GM23338 (cell line): ENCODE measurements at regions not wholly inside any gene's neighbourhood (a gene's known extent, or its start where the extent isn't known, plus 50 kb on each side); places are given as distances from the start of the nearest gene placed in this dataset.

ENCODE experiments used
- ATAC-seq: fragments of 200-7000 bp; cut with Tn5 transposase; 3 replicates; pipeline ENCODE4 v1.9.1; 2020
- DNase-seq: peaks from one replicate; pipeline ENCODE4 v3.0.0-alpha.2; 2015; ENCODE audit warnings: low spot score
- H2AFZ ChIP-seq: fragments of 200-600 bp; sonication (generic); 2 replicates; pipeline ENCODE4 v1.8.0; 2016; ENCODE audit warnings: antibody characterized with exemption, mild to moderate bottlenecking, moderate library complexity
- H3F3A ChIP-seq: fragments of 200-600 bp; sonication (generic); replicated peaks from 2 replicates; pipeline ENCODE4 v1.8.0; 2017; ENCODE audit warnings: antibody characterized with exemption, mixed run types, low read depth
- H3K27ac ChIP-seq: fragments of 200-600 bp; sonication (generic); 2 replicates; pipeline ENCODE4 v1.6.1; 2016; ENCODE audit warnings: low read depth
- H3K27me3 ChIP-seq: fragments of 200-600 bp; sonication (generic); 2 replicates; pipeline ENCODE4 v1.8.0; 2016; ENCODE audit warnings: mild to moderate bottlenecking, mixed run types, moderate library complexity; ENCODE audit not compliant: insufficient read depth
- H3K36me3 ChIP-seq: fragments of 200-600 bp; sonication (generic); 2 replicates; pipeline ENCODE4 v1.8.0; 2016; ENCODE audit warnings: mild to moderate bottlenecking; ENCODE audit not compliant: insufficient read depth
- H3K4me1 ChIP-seq: fragments of 200-600 bp; sonication (generic); 2 replicates; pipeline ENCODE4 v1.8.0; 2016; ENCODE audit warnings: mild to moderate bottlenecking, moderate library complexity; ENCODE audit not compliant: insufficient read depth
- H3K4me2 ChIP-seq: fragments of 200-600 bp; sonication (generic); 2 replicates; pipeline ENCODE4 v1.7.1; 2017; ENCODE audit warnings: mixed run types
- H3K4me3 ChIP-seq: fragments of 200-600 bp; sonication (generic); 2 replicates; pipeline ENCODE4 v1.6.1; 2016; ENCODE audit warnings: mixed run types
- H3K79me2 ChIP-seq: fragments of 200-600 bp; sonication (generic); replicated peaks from 2 replicates; pipeline ENCODE4 v1.8.0; 2017; ENCODE audit warnings: mild to moderate bottlenecking; ENCODE audit not compliant: insufficient read depth
- H3K9me2 ChIP-seq: fragments of 200-600 bp; sonication (generic); 2 replicates; pipeline ENCODE4 v1.8.0; 2017; ENCODE audit not compliant: insufficient read depth
- H4K20me1 ChIP-seq: fragments of 200-600 bp; sonication (generic); replicated peaks from 2 replicates; pipeline ENCODE4 v1.8.0; 2017; ENCODE audit warnings: mild to moderate bottlenecking; ENCODE audit not compliant: insufficient read depth
- H3K27ac Mint-ChIP-seq: 2 replicates; pipeline ENCODE4 v1.8.0; 2020; ENCODE audit warnings: inconsistent platforms, mild to moderate bottlenecking, moderate library complexity, mixed read lengths
- H3K27me3 Mint-ChIP-seq: 3 replicates; pipeline ENCODE4 v1.8.0; 2022; ENCODE audit warnings: low read depth, mild to moderate bottlenecking, moderate library complexity, mixed read lengths, inconsistent platforms; ENCODE audit not compliant: insufficient read depth, poor library complexity
- H3K36me3 Mint-ChIP-seq: 3 replicates; pipeline ENCODE4 v1.8.0; 2021; ENCODE audit warnings: low read depth, mild to moderate bottlenecking, inconsistent platforms, moderate library complexity, mixed read lengths
- H3K4me1 Mint-ChIP-seq: 3 replicates; pipeline ENCODE4 v1.8.0; 2020; ENCODE audit warnings: mild to moderate bottlenecking, inconsistent platforms, mixed read lengths
- H3K4me3 Mint-ChIP-seq: 3 replicates; pipeline ENCODE4 v1.8.0; 2021; ENCODE audit warnings: moderate library complexity, mild to moderate bottlenecking, inconsistent platforms, mixed read lengths
- H3K9me3 Mint-ChIP-seq: 3 replicates; pipeline ENCODE4 v1.8.0; 2020; ENCODE audit warnings: moderate library complexity, mild to moderate bottlenecking, inconsistent platforms, mixed read lengths
- CREB1 ChIP-seq: fragments of 250-450 bp; sonication (Bioruptor Pico); IDR thresholded peaks from 2 replicates; pipeline ENCODE4 v1.5.0; 2020; ENCODE audit warnings: low read depth, mild to moderate bottlenecking, moderate library complexity
- EZH2 ChIP-seq: fragments of 200-600 bp; sonication (generic); IDR thresholded peaks from one replicate; pipeline ENCODE4 v1.8.0; 2017; ENCODE audit warnings: antibody characterized with exemption, mild to moderate bottlenecking, low read depth; ENCODE audit not compliant: unreplicated experiment
- EZH2phosphoT487 ChIP-seq: fragments of 200-600 bp; sonication (generic); IDR thresholded peaks from one replicate; pipeline ENCODE4 v1.8.1; 2018; ENCODE audit warnings: antibody characterized with exemption; ENCODE audit not compliant: unreplicated experiment
- JUNB ChIP-seq: IDR thresholded peaks from one replicate; pipeline ENCODE4 v1.6.1; 2016; ENCODE audit warnings: antibody characterized with exemption; ENCODE audit not compliant: unreplicated experiment
- POLR2AphosphoS5 ChIP-seq: IDR thresholded peaks from 2 replicates; pipeline ENCODE4 v1.6.1; 2016; ENCODE audit warnings: antibody characterized with exemption, low read depth
- STAT1 ChIP-seq: IDR thresholded peaks from one replicate; pipeline ENCODE4 v1.6.1; 2016; ENCODE audit warnings: antibody characterized with exemption; ENCODE audit not compliant: unreplicated experiment
- ZNF114 ChIP-seq: fragments of 250-450 bp; sonication (Bioruptor Pico); IDR thresholded peaks from 2 replicates; pipeline ENCODE4 v1.5.0; 2020; ENCODE audit warnings: mild to moderate bottlenecking, moderate library complexity
- ZNF331 ChIP-seq: fragments of 250-450 bp; sonication (Bioruptor Pico); IDR thresholded peaks from 2 replicates; pipeline ENCODE4 v1.5.0; 2020; ENCODE audit warnings: low read depth, mild to moderate bottlenecking, moderate library complexity
- TF ChIP-seq, protein P1 (sequence below), 2 experiments: fragments of 200-600 bp in 1 of 2; sonication (generic) in 1 of 2; conservative IDR thresholded peaks; 2 replicates each; pipeline versions ENCODE4 v1.5.1 to v1.6.1; 2016 to 2017; ENCODE audit warnings: antibody characterized with exemption in 2 of 2, low read depth in 2 of 2, mild to moderate bottlenecking in 2 of 2, moderate library complexity in 1 of 2
- TF ChIP-seq, protein P2 (sequence below): IDR thresholded peaks from one replicate; pipeline ENCODE4 v1.6.1; 2018; ENCODE audit warnings: antibody characterized with exemption; ENCODE audit not compliant: unreplicated experiment
- TF ChIP-seq, protein P3 (sequence below): IDR thresholded peaks from 2 replicates; pipeline ENCODE4 v1.6.1; 2016; ENCODE audit warnings: antibody characterized with exemption

DNA sequence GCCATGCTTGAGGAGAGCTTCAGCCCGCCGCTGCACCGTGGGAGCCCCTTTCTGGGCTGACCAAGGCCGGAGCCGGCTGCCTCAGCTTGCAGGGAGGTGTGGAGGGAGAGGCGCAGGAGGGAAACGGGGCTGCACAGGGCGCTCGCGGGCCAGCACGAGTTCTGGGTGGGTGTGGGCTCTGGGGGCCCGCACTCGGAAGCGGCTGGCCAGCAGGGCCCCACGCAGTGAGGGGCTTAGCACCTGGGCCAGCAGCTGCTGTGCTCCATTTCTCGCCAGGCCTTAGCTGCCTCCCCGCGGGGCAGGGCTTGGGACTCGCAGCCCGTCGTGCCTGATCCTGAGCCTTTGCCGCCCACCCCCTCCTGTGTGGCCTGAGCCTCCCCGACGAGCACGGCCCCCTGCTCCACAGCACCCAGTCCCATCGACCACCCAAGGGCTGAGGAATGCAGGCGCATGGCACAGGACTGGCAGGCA lies 1554.0 kb downstream of the KCNT2 start:
- Histone ChIP-seq H4K20me1 (no peaks in the 10 kb centered on the region), H3K4me3 (no peak overlapping the region), H2AFZ (no peak overlapping the region), H3K9me2 (no peaks in the 10 kb centered on the region), H3K4me1 (no peaks in the 10 kb centered on the region), H3K27ac (no peak overlapping the region), H3K36me3 (no peaks in the 10 kb centered on the region), H3K79me2 (no peaks in the 10 kb centered on the region), H3K4me2 (no peak overlapping the region), H3F3A (no peaks in the 10 kb centered on the region), H3K27me3 (no peaks in the 10 kb centered on the region)
- Mint-ChIP-seq H3K4me3 (no peak overlapping the region), H3K36me3 (no peaks in the 10 kb centered on the region), H3K27ac (no peak overlapping the region), H3K9me3 (peaks cover 7% of the 10 kb centered on the region), H3K4me1 (no peaks in the 10 kb centered on the region), H3K27me3 (no peaks in the 10 kb centered on the region)
- DNase-seq (no peak), ATAC-seq (no peak)
- TF ChIP-seq STAT1, result no peak
- TF ChIP-seq, protein P1, sequence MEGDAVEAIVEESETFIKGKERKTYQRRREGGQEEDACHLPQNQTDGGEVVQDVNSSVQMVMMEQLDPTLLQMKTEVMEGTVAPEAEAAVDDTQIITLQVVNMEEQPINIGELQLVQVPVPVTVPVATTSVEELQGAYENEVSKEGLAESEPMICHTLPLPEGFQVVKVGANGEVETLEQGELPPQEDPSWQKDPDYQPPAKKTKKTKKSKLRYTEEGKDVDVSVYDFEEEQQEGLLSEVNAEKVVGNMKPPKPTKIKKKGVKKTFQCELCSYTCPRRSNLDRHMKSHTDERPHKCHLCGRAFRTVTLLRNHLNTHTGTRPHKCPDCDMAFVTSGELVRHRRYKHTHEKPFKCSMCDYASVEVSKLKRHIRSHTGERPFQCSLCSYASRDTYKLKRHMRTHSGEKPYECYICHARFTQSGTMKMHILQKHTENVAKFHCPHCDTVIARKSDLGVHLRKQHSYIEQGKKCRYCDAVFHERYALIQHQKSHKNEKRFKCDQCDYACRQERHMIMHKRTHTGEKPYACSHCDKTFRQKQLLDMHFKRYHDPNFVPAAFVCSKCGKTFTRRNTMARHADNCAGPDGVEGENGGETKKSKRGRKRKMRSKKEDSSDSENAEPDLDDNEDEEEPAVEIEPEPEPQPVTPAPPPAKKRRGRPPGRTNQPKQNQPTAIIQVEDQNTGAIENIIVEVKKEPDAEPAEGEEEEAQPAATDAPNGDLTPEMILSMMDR (conservative IDR thresholded peaks at IDR 0.05; ENCODE audit: low read depth in 2 of 2), result no peak
- TF ChIP-seq JUNB, result no peak
- TF ChIP-seq ZNF114 (CRISPR knock-in tag), result no peak
- no peak for TF ChIP-seq EZH2phosphoT487
- no peak for TF ChIP-seq EZH2
- no peak for TF ChIP-seq CREB1 (CRISPR knock-in tag)
- TF ChIP-seq, protein P2, sequence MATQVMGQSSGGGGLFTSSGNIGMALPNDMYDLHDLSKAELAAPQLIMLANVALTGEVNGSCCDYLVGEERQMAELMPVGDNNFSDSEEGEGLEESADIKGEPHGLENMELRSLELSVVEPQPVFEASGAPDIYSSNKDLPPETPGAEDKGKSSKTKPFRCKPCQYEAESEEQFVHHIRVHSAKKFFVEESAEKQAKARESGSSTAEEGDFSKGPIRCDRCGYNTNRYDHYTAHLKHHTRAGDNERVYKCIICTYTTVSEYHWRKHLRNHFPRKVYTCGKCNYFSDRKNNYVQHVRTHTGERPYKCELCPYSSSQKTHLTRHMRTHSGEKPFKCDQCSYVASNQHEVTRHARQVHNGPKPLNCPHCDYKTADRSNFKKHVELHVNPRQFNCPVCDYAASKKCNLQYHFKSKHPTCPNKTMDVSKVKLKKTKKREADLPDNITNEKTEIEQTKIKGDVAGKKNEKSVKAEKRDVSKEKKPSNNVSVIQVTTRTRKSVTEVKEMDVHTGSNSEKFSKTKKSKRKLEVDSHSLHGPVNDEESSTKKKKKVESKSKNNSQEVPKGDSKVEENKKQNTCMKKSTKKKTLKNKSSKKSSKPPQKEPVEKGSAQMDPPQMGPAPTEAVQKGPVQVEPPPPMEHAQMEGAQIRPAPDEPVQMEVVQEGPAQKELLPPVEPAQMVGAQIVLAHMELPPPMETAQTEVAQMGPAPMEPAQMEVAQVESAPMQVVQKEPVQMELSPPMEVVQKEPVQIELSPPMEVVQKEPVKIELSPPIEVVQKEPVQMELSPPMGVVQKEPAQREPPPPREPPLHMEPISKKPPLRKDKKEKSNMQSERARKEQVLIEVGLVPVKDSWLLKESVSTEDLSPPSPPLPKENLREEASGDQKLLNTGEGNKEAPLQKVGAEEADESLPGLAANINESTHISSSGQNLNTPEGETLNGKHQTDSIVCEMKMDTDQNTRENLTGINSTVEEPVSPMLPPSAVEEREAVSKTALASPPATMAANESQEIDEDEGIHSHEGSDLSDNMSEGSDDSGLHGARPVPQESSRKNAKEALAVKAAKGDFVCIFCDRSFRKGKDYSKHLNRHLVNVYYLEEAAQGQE, result no peak
- TF ChIP-seq, protein P3, sequence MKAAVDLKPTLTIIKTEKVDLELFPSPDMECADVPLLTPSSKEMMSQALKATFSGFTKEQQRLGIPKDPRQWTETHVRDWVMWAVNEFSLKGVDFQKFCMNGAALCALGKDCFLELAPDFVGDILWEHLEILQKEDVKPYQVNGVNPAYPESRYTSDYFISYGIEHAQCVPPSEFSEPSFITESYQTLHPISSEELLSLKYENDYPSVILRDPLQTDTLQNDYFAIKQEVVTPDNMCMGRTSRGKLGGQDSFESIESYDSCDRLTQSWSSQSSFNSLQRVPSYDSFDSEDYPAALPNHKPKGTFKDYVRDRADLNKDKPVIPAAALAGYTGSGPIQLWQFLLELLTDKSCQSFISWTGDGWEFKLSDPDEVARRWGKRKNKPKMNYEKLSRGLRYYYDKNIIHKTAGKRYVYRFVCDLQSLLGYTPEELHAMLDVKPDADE, result no peak

DNA sequence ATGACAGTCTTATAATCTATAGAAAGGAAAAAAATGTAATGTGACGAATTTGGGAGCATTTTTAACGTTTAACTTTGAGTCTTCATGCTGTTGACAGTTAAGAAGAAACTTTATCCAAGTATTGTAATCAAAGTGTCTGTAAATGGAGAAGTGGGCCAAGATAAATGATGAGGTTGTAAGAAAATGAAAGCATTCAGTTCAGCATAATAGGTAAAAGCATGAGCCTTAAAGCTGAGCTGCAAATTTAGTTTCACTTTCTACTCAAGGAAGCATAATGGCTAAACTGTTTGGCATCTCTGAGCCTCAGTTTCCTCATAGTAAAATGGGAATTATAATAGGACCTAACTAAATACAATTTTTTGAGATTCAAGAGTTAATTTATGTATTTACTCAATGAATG lies 1554.8 kb downstream of the KCNT2 start:
- Mint-ChIP-seq H3K36me3 (no peaks in the 10 kb centered on the region), H3K9me3 (peaks cover 7% of the 10 kb centered on the region), H3K4me1 (no peaks in the 10 kb centered on the region), H3K27me3 (no peaks in the 10 kb centered on the region), H3K4me3 (no peak overlapping the region), H3K27ac (no peak overlapping the region)
- Histone ChIP-seq H3K4me3 (no peak overlapping the region), H4K20me1 (no peaks in the 10 kb centered on the region), H3K9me2 (peaks cover 1% of the 10 kb centered on the region; the same call in 1 of the 2 replicates), H2AFZ (no peak overlapping the region), H3K27me3 (no peaks in the 10 kb centered on the region), H3K79me2 (no peaks in the 10 kb centered on the region), H3K4me1 (no peaks in the 10 kb centered on the region), H3K36me3 (no peaks in the 10 kb centered on the region), H3F3A (no peaks in the 10 kb centered on the region), H3K27ac (no peak overlapping the region), H3K4me2 (no peak overlapping the region)
- no peak for ATAC-seq
- no peak for DNase-seq
- TF ChIP-seq JUNB (no peak), ZNF114 (CRISPR knock-in tag) (no peak), POLR2AphosphoS5 (no peak), STAT1 (no peak), EZH2 (no peak), ZNF331 (CRISPR knock-in tag) (no peak)
- TF ChIP-seq, protein P3, result no peak
- TF ChIP-seq, protein P1 (conservative IDR thresholded peaks at IDR 0.05; ENCODE audit: low read depth in 2 of 2), result no peak
